ENCODE measurements at regions not wholly inside any gene's neighbourhood (a gene's known extent, or its start where the extent isn't known, plus 50 kb on each side); places are given as distances from the start of the nearest gene placed in this dataset.

- TF ChIP-seq, protein P1, sequence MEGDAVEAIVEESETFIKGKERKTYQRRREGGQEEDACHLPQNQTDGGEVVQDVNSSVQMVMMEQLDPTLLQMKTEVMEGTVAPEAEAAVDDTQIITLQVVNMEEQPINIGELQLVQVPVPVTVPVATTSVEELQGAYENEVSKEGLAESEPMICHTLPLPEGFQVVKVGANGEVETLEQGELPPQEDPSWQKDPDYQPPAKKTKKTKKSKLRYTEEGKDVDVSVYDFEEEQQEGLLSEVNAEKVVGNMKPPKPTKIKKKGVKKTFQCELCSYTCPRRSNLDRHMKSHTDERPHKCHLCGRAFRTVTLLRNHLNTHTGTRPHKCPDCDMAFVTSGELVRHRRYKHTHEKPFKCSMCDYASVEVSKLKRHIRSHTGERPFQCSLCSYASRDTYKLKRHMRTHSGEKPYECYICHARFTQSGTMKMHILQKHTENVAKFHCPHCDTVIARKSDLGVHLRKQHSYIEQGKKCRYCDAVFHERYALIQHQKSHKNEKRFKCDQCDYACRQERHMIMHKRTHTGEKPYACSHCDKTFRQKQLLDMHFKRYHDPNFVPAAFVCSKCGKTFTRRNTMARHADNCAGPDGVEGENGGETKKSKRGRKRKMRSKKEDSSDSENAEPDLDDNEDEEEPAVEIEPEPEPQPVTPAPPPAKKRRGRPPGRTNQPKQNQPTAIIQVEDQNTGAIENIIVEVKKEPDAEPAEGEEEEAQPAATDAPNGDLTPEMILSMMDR (IDR thresholded peaks at IDR 0.05; ENCODE audit: low read length), result no peak
- TF ChIP-seq EZH2 (IDR thresholded peaks at IDR 0.05; ENCODE audit: borderline replicate concordance, low read length), result no peak
These were observed 122.9 kb upstream of the OSMR start for GRCh38 chr5:38722918-38723317.

Measured in OCI-LY1 (cell line).